ENCODE measurements at regions not wholly inside any gene's neighbourhood (a gene's known extent, or its start where the extent isn't known, plus 50 kb on each side); places are given as distances from the start of the nearest gene placed in this dataset.

GRCh38 chr15:36506733-36507356 lies 72.6 kb upstream of the CDIN1 start:
- DNase-seq, result no peak

GRCh38 chr15:36507458-36507857 lies 72.0 kb upstream of the CDIN1 start:
- no peak for DNase-seq

GRCh38 chr15:36511594-36511993 lies 67.8 kb upstream of the CDIN1 start:
- no peak for DNase-seq

GRCh38 chr15:36517758-36518157 lies 61.7 kb upstream of the CDIN1 start:
- DNase-seq, result no peak

- no peak for DNase-seq
These were observed 60.4 kb upstream of the CDIN1 start for GRCh38 chr15:36519067-36519466.

GRCh38 chr15:36525430-36525829 lies 54.0 kb upstream of the CDIN1 start:
- no peak for DNase-seq

GRCh38 chr15:36527235-36528162 lies 51.9 kb upstream of the CDIN1 start:
- no peak for DNase-seq

GRCh38 chr15:36529296-36530011 lies 50.0 kb upstream of the CDIN1 start:
- no peak for DNase-seq

Measured in muscle of back (tissue), 3 donors.